H9 (cell line): ENCODE measurements at regions not wholly inside any gene's neighbourhood (a gene's known extent, or its start where the extent isn't known, plus 50 kb on each side); places are given as distances from the start of the nearest gene placed in this dataset.

Experiments
- DNase-seq: peaks from one replicate; pipeline ENCODE4 v3.0.0-alpha.2; 2017
- H2AFZ ChIP-seq: one replicate; pipeline ENCODE4 v1.6.1; 2013; ENCODE audit warnings: mild to moderate bottlenecking, low read length, control low read depth, moderate library complexity
- H2AK5ac ChIP-seq: 2 replicates; pipeline ENCODE4 v1.6.1; 2013; ENCODE audit warnings: low read length, control low read depth, mixed read lengths; ENCODE audit not compliant: insufficient read length
- H2BK120ac ChIP-seq: one replicate; pipeline ENCODE4 v1.6.1; 2013; ENCODE audit warnings: low read depth, mild to moderate bottlenecking, low read length, control low read depth, inconsistent platforms; ENCODE audit not compliant: poor library complexity, severe bottlenecking
- H2BK12ac ChIP-seq: 2 replicates; pipeline ENCODE4 v1.6.1; 2013; ENCODE audit warnings: low read length, control low read depth, mixed read lengths, low read depth; ENCODE audit not compliant: insufficient read length
- H2BK15ac ChIP-seq: 2 replicates; pipeline ENCODE4 v1.6.1; 2013; ENCODE audit warnings: low read depth, low read length, control low read depth
- H2BK20ac ChIP-seq: one replicate; pipeline ENCODE4 v1.6.1; 2013; ENCODE audit warnings: low read depth, mild to moderate bottlenecking, low read length, control low read depth, inconsistent platforms; ENCODE audit not compliant: poor library complexity, severe bottlenecking
- H2BK5ac ChIP-seq: 2 replicates; pipeline ENCODE4 v1.6.1; 2013; ENCODE audit warnings: low read length, control low read depth, mixed read lengths; ENCODE audit not compliant: insufficient read length
- H3K14ac ChIP-seq: 2 replicates; pipeline ENCODE4 v1.6.1; 2013; ENCODE audit warnings: low read length, control low read depth; ENCODE audit not compliant: insufficient read depth
- H3K18ac ChIP-seq: 2 replicates; pipeline ENCODE4 v1.6.1; 2013; ENCODE audit warnings: low read depth, mild to moderate bottlenecking, mixed read lengths, low read length, control low read depth; ENCODE audit not compliant: insufficient read length
- H3K23ac ChIP-seq: 2 replicates; pipeline ENCODE4 v1.6.1; 2013; ENCODE audit warnings: low read length, control low read depth, mixed read lengths, low read depth; ENCODE audit not compliant: insufficient read length
- H3K23me2 ChIP-seq: 2 replicates; pipeline ENCODE4 v1.6.1; 2013; ENCODE audit warnings: low read depth, mild to moderate bottlenecking, mixed read lengths, low read length, control low read depth; ENCODE audit not compliant: insufficient read length, poor library complexity, severe bottlenecking
- H3K27ac ChIP-seq: 2 replicates; pipeline ENCODE4 v1.5.1; 2013; ENCODE audit warnings: low read length, control low read depth, mixed read lengths, low read depth; ENCODE audit not compliant: insufficient read length
- H3K27me3 ChIP-seq: 2 replicates; pipeline ENCODE4 v1.6.1; 2013; ENCODE audit warnings: low read length, control low read depth, inconsistent platforms; ENCODE audit not compliant: insufficient read depth
- H3K4ac ChIP-seq: 2 replicates; pipeline ENCODE4 v1.6.1; 2013; ENCODE audit warnings: low read depth, mild to moderate bottlenecking, control low read depth, inconsistent platforms, low read length, moderate library complexity
- H3K4me1 ChIP-seq: 2 replicates; pipeline ENCODE4 v1.6.1; 2013; ENCODE audit warnings: low read length, control low read depth, inconsistent platforms; ENCODE audit not compliant: insufficient read depth
- H3K4me2 ChIP-seq: 2 replicates; pipeline ENCODE4 v1.6.1; 2013; ENCODE audit warnings: low read length, control low read depth, mixed read lengths; ENCODE audit not compliant: insufficient read length, insufficient read depth
- H3K56ac ChIP-seq: 2 replicates; pipeline ENCODE4 v1.6.1; 2013; ENCODE audit warnings: low read depth, mild to moderate bottlenecking, mixed read lengths, low read length, control low read depth; ENCODE audit not compliant: insufficient read length
- H3K79me1 ChIP-seq: 2 replicates; pipeline ENCODE4 v1.6.1; 2013; ENCODE audit warnings: low read depth, mild to moderate bottlenecking, moderate library complexity, low read length, control low read depth, inconsistent platforms; ENCODE audit not compliant: insufficient read depth, poor library complexity, severe bottlenecking
- H3K79me2 ChIP-seq: 2 replicates; pipeline ENCODE4 v1.6.1; 2013; ENCODE audit warnings: low read length, control low read depth, inconsistent platforms; ENCODE audit not compliant: insufficient read depth
- H3K9ac ChIP-seq: 2 replicates; pipeline ENCODE4 v1.6.1; 2013; ENCODE audit warnings: low read length, control low read depth, mixed read lengths; ENCODE audit not compliant: insufficient read length; ENCODE audit errors: extremely low read depth
- H3K9me3 ChIP-seq: one replicate; pipeline ENCODE4 v1.6.1; 2013; ENCODE audit warnings: low read depth, low read length, inconsistent platforms; ENCODE audit not compliant: control insufficient read depth
- H3T11ph ChIP-seq: one replicate; pipeline ENCODE4 v1.6.1; 2013; ENCODE audit warnings: mild to moderate bottlenecking, low read length, control low read depth, inconsistent platforms
- H4K20me1 ChIP-seq: one replicate; pipeline ENCODE4 v1.6.1; 2013; ENCODE audit not compliant: control insufficient read depth, insufficient read length, insufficient read depth
- H4K5ac ChIP-seq: 2 replicates; pipeline ENCODE4 v1.6.1; 2013; ENCODE audit warnings: low read depth, mild to moderate bottlenecking, mixed read lengths, low read length, control low read depth; ENCODE audit not compliant: insufficient read length
- H4K8ac ChIP-seq: replicated peaks from 2 replicates; pipeline ENCODE4 v1.6.1; 2013; ENCODE audit warnings: low read length, control low read depth, mixed read lengths, low read depth; ENCODE audit not compliant: insufficient read length
- H4K91ac ChIP-seq: 2 replicates; pipeline ENCODE4 v1.6.1; 2013; ENCODE audit warnings: low read depth, mild to moderate bottlenecking, moderate library complexity, mixed read lengths, low read length, control low read depth; ENCODE audit not compliant: insufficient read length
- H3K27ac Mint-ChIP-seq, 3 experiments: 2 replicates in 2 of 3; 3 replicates in 1 of 3; pipeline ENCODE4 v1.8.0; 2020 to 2021; ENCODE audit warnings: mixed read lengths in 3 of 3, mild to moderate bottlenecking in 1 of 3, moderate library complexity in 1 of 3
- H3K27me3 Mint-ChIP-seq: 2 replicates; pipeline ENCODE4 v1.8.0; 2021; ENCODE audit warnings: low read depth, mild to moderate bottlenecking, moderate library complexity, mixed read lengths
- H3K36me3 Mint-ChIP-seq, 3 experiments: 2 replicates in 2 of 3; 3 replicates in 1 of 3; pipeline ENCODE4 v1.8.0; 2020 to 2021; ENCODE audit warnings: low read depth in 3 of 3, mixed read lengths in 3 of 3; ENCODE audit not compliant: insufficient read depth in 1 of 3
- H3K4me1 Mint-ChIP-seq, 2 experiments: 2 replicates each; pipeline ENCODE4 v1.8.0; 2020; ENCODE audit warnings: mixed read lengths in 2 of 2
- H3K4me3 Mint-ChIP-seq, 2 experiments: 2 replicates in 1 of 2; 3 replicates in 1 of 2; pipeline ENCODE4 v1.8.0; 2020 to 2021; ENCODE audit warnings: mild to moderate bottlenecking in 2 of 2, mixed read lengths in 2 of 2, moderate library complexity in 1 of 2
- H3K9me3 Mint-ChIP-seq, 2 experiments: 2 replicates in 1 of 2; 3 replicates in 1 of 2; pipeline ENCODE4 v1.8.0; 2020; ENCODE audit warnings: mild to moderate bottlenecking in 2 of 2, mixed read lengths in 2 of 2, moderate library complexity in 1 of 2
- CTCF ChIP-seq: fragments of 200-600 bp; sonication (generic); conservative IDR thresholded peaks from 3 replicates; pipeline ENCODE4 v1.8.0; 2021; ENCODE audit warnings: antibody characterized with exemption, mild to moderate bottlenecking
- WGBS: extraction: QIAGEN DNeasy Blood & Tissue Kit; methylation state at CpG from one replicate; pipeline ENCODE4 v1.1.7; 2013; ENCODE audit warnings: missing lambda C conversion rate, low lambda C conversion rate, mixed read lengths; ENCODE audit not compliant: insufficient read length; ENCODE audit errors: extremely low coverage; 5-methylcytosine and 5-hydroxymethylcytosine counted together

- Histone ChIP-seq H3K27ac (no peak overlapping the region), H3K9me3 (no peaks in the 10 kb centered on the region), H3K4ac (no peak overlapping the region), H3K23me2 (no peaks in the 10 kb centered on the region), H3K23ac (no peak overlapping the region), H3K56ac (no peak overlapping the region), H4K20me1 (no peaks in the 10 kb centered on the region), H2BK15ac (no peak overlapping the region), H2AK5ac (no peak overlapping the region), H2AFZ (no peak overlapping the region), H3K4me2 (no peak overlapping the region), H3K14ac (no peak overlapping the region; the same call in 1 of the 2 replicates), H2BK12ac (no peak overlapping the region), H3K27me3 (peaks cover 2% of the 10 kb centered on the region; the same call in 1 of the 2 replicates), H3K9ac (no peak overlapping the region), H3K4me1 (no peaks in the 10 kb centered on the region; the same call in 1 of the 2 replicates), H2BK120ac (no peak overlapping the region), H4K8ac (no peak overlapping the region), H3K18ac (no peak overlapping the region), H4K5ac (no peak overlapping the region), H4K91ac (no peak overlapping the region), H2BK5ac (no peak overlapping the region), H3K79me1 (no peaks in the 10 kb centered on the region), H2BK20ac (no peak overlapping the region), H3K79me2 (no peaks in the 10 kb centered on the region), H3T11ph (no peak overlapping the region)
- peaks cover 8% of the 10 kb centered on the region for H3K27me3 Mint-ChIP-seq
- WGBS, result no CpG with 5 or more reads among the region's 19 CpGs
- no peak overlapping the region for H3K27ac Mint-ChIP-seq
- no peak overlapping the region for H3K4me3 Mint-ChIP-seq
- DNase-seq, result no peak
- H3K4me1 Mint-ChIP-seq, result peaks cover 12 to 18% of the 10 kb centered on the region in 2 experiments
- peaks cover 0 to 3% of the 10 kb centered on the region in 2 experiments; a peak in 1 of 5 replicates for H3K9me3 Mint-ChIP-seq
- no peak for TF ChIP-seq CTCF
- no peaks in the 10 kb centered on the region for H3K36me3 Mint-ChIP-seq
Observed at GRCh38 chr4:8765631-8766590, 105.7 kb downstream of the HMX1 start.
